Neural progenitor cell (in vitro differentiated cells): ENCODE measurements at regions not wholly inside any gene's neighbourhood (a gene's known extent, or its start where the extent isn't known, plus 50 kb on each side); places are given as distances from the start of the nearest gene placed in this dataset.

Source experiments
- DNase-seq: peaks from one replicate; pipeline ENCODE4 v3.0.0-alpha.2; 2016; ENCODE audit warnings: low spot score
- H2AFZ ChIP-seq: fragments of 200-600 bp; sonication (generic); replicated peaks from 2 replicates; pipeline ENCODE4 v1.6.1; 2016; ENCODE audit warnings: antibody characterized with exemption
- H3F3A ChIP-seq: fragments of 200-600 bp; sonication (generic); 2 replicates; pipeline ENCODE4 v1.6.1; 2016; ENCODE audit warnings: antibody characterized with exemption, low read depth
- H3K27ac ChIP-seq: fragments of 200-600 bp; sonication (generic); 2 replicates; pipeline ENCODE4 v1.5.1; 2016; ENCODE audit warnings: mild to moderate bottlenecking
- H3K27me3 ChIP-seq: fragments of 200-600 bp; sonication (generic); 2 replicates; pipeline ENCODE4 v1.6.1; 2016; ENCODE audit warnings: mild to moderate bottlenecking, moderate library complexity
- H3K36me3 ChIP-seq: fragments of 200-600 bp; sonication (generic); 2 replicates; pipeline ENCODE4 v1.5.1; 2016
- H3K4me1 ChIP-seq: fragments of 200-600 bp; sonication (generic); 2 replicates; pipeline ENCODE4 v1.6.1; 2016; ENCODE audit warnings: mixed run types
- H3K4me2 ChIP-seq: fragments of 200-600 bp; sonication (generic); 2 replicates; pipeline ENCODE4 v1.6.1; 2016
- H3K4me3 ChIP-seq: fragments of 200-600 bp; sonication (generic); 2 replicates; pipeline ENCODE4 v1.5.1; 2016
- H3K79me2 ChIP-seq: fragments of 200-600 bp; sonication (generic); 2 replicates; pipeline ENCODE4 v1.6.1; 2016; ENCODE audit warnings: low read depth
- H3K9ac ChIP-seq: fragments of 200-600 bp; sonication (generic); 2 replicates; pipeline ENCODE4 v1.6.1; 2016
- H3K9me3 ChIP-seq: fragments of 200-600 bp; sonication (generic); 2 replicates; pipeline ENCODE4 v1.5.1; 2016; ENCODE audit warnings: low read depth
- H4K20me1 ChIP-seq: fragments of 200-600 bp; sonication (generic); 2 replicates; pipeline ENCODE4 v1.6.1; 2016; ENCODE audit warnings: low read depth
- H3K27ac Mint-ChIP-seq: 3 replicates; pipeline ENCODE4 v1.8.0; 2021; ENCODE audit warnings: mixed read lengths
- H3K27me3 Mint-ChIP-seq: 2 replicates; pipeline ENCODE4 v1.8.0; 2022; ENCODE audit warnings: low read depth, mild to moderate bottlenecking, inconsistent platforms, moderate library complexity, mixed read lengths; ENCODE audit not compliant: insufficient read depth
- H3K36me3 Mint-ChIP-seq: 3 replicates; pipeline ENCODE4 v1.8.0; 2021; ENCODE audit warnings: mixed read lengths
- H3K4me1 Mint-ChIP-seq: 3 replicates; pipeline ENCODE4 v1.8.0; 2021; ENCODE audit warnings: mixed read lengths
- H3K4me3 Mint-ChIP-seq: 3 replicates; pipeline ENCODE4 v1.8.0; 2021; ENCODE audit warnings: mild to moderate bottlenecking, moderate library complexity, mixed read lengths
- H3K9me3 Mint-ChIP-seq: 3 replicates; pipeline ENCODE4 v1.8.0; 2020; ENCODE audit warnings: mixed read lengths
- CTCF ChIP-seq: fragments of 200-600 bp; sonication (generic); IDR thresholded peaks from 2 replicates; pipeline ENCODE4 v1.5.1; 2017; ENCODE audit warnings: antibody characterized with exemption, mild to moderate bottlenecking
- EZH2 ChIP-seq: fragments of 200-600 bp; sonication (generic); IDR thresholded peaks from 2 replicates; pipeline ENCODE4 v1.6.1; 2017; ENCODE audit warnings: antibody characterized with exemption, mild to moderate bottlenecking, moderate library complexity
- EZH2phosphoT487 ChIP-seq: fragments of 200-600 bp; sonication (generic); IDR thresholded peaks from 2 replicates; pipeline ENCODE4 v1.6.1; 2017; ENCODE audit warnings: antibody characterized with exemption

GRCh38 chrX:147565237-147565636, 346.5 kb upstream of the FMR1 start:
- DNase-seq = no peak
- Histone ChIP-seq H3K36me3 (no peaks in the 10 kb centered on the region), H3K4me2 (no peak overlapping the region), H3K4me1 (no peaks in the 10 kb centered on the region), H2AFZ (no peak overlapping the region), H3K9ac (no peak overlapping the region), H4K20me1 (no peaks in the 10 kb centered on the region), H3K9me3 (no peaks in the 10 kb centered on the region), H3F3A (no peaks in the 10 kb centered on the region), H3K79me2 (no peaks in the 10 kb centered on the region), H3K27ac (no peak overlapping the region), H3K27me3 (no peaks in the 10 kb centered on the region), H3K4me3 (no peak overlapping the region)
- Mint-ChIP-seq H3K4me1 (no peaks in the 10 kb centered on the region), H3K27ac (no peak overlapping the region), H3K4me3 (no peak overlapping the region), H3K36me3 (no peaks in the 10 kb centered on the region), H3K9me3 (peaks cover 2% of the 10 kb centered on the region), H3K27me3 (no peaks in the 10 kb centered on the region)
- TF ChIP-seq EZH2 = no peak
- no peak for TF ChIP-seq EZH2phosphoT487
- TF ChIP-seq CTCF = no peak

GRCh38 chrX:147570483-147570882, 341.2 kb upstream of the FMR1 start:
- H3K79me2 ChIP-seq = no peaks in the 10 kb centered on the region
- no peaks in the 10 kb centered on the region for H3F3A ChIP-seq
- no peaks in the 10 kb centered on the region for H3K36me3 ChIP-seq
- Mint-ChIP-seq H3K4me3 (no peak overlapping the region), H3K9me3 (peaks cover 2% of the 10 kb centered on the region), H3K27me3 (no peaks in the 10 kb centered on the region), H3K27ac (no peak overlapping the region), H3K4me1 (no peaks in the 10 kb centered on the region), H3K36me3 (no peaks in the 10 kb centered on the region)
- H3K4me1 ChIP-seq = no peaks in the 10 kb centered on the region
- H3K27ac ChIP-seq = no peak overlapping the region
- H2AFZ ChIP-seq = no peak overlapping the region
- H4K20me1 ChIP-seq = no peaks in the 10 kb centered on the region
- no peak overlapping the region for H3K9ac ChIP-seq
- no peaks in the 10 kb centered on the region for H3K27me3 ChIP-seq
- no peak overlapping the region for H3K4me2 ChIP-seq
- DNase-seq = peak; percentile 16
- no peak overlapping the region for H3K4me3 ChIP-seq
- no peaks in the 10 kb centered on the region for H3K9me3 ChIP-seq
- TF ChIP-seq EZH2 = no peak
- peak; percentile 27 for TF ChIP-seq CTCF

- Histone ChIP-seq H2AFZ (no peak overlapping the region), H3K4me1 (no peaks in the 10 kb centered on the region), H3K4me2 (no peak overlapping the region), H3K27me3 (no peaks in the 10 kb centered on the region), H3K36me3 (no peaks in the 10 kb centered on the region), H3F3A (no peaks in the 10 kb centered on the region), H4K20me1 (no peaks in the 10 kb centered on the region), H3K27ac (no peak overlapping the region), H3K9me3 (no peaks in the 10 kb centered on the region), H3K9ac (no peak overlapping the region), H3K79me2 (no peaks in the 10 kb centered on the region), H3K4me3 (no peak overlapping the region)
- no peak overlapping the region for H3K27ac Mint-ChIP-seq
- no peaks in the 10 kb centered on the region for H3K4me1 Mint-ChIP-seq
- no peak for DNase-seq
- peaks cover 2% of the 10 kb centered on the region for H3K9me3 Mint-ChIP-seq
- H3K4me3 Mint-ChIP-seq = no peak overlapping the region
- H3K27me3 Mint-ChIP-seq = no peaks in the 10 kb centered on the region
- TF ChIP-seq EZH2phosphoT487 (no peak), CTCF (no peak), EZH2 (no peak)
- H3K36me3 Mint-ChIP-seq = no peaks in the 10 kb centered on the region
Observed at GRCh38 chrX:147573266-147573665, 338.5 kb upstream of the FMR1 start.
